Thyroid gland (tissue), 4 donors: ENCODE measurements at regions not wholly inside any gene's neighbourhood (a gene's known extent, or its start where the extent isn't known, plus 50 kb on each side); places are given as distances from the start of the nearest gene placed in this dataset.

Source experiments
- CTCF ChIP-seq, 6 experiments: fragments of 200-600 bp in 3 of 6; fragments of 450-650 bp in 3 of 6; sonication (generic) in 3 of 6; IDR thresholded peaks; one replicate each; pipeline ENCODE4 v1.5.1; 2016 to 2019; ENCODE audit warnings: antibody characterized with exemption in 6 of 6, mild to moderate bottlenecking in 2 of 6, inconsistent platforms in 1 of 6, moderate library complexity in 1 of 6
- POLR2A ChIP-seq, 2 donors: fragments of 450-650 bp; IDR thresholded peaks; one replicate each; pipeline ENCODE4 v1.6.1; 2017; ENCODE audit warnings: antibody characterized with exemption in 2 of 2, mild to moderate bottlenecking in 2 of 2, moderate library complexity in 1 of 2

GRCh38 chr7:13144673-13145072, 457.2 kb downstream of the ARL4A start:
- no peak for TF ChIP-seq POLR2A (IDR thresholded peaks at IDR 0.05)
- TF ChIP-seq CTCF (IDR thresholded peaks at IDR 0.05) = no peak
